ENCODE measurements at regions not wholly inside any gene's neighbourhood (a gene's known extent, or its start where the extent isn't known, plus 50 kb on each side); places are given as distances from the start of the nearest gene placed in this dataset.

GRCh38 chr14:37729218-37729617, 133.8 kb downstream of the TTC6 start:
- no peak for TF ChIP-seq CTCF (IDR thresholded peaks at IDR 0.05; ENCODE audit: insufficient read depth, low read length, poor library complexity, severe bottlenecking)
- no peak for TF ChIP-seq EZH2phosphoT487 (conservative IDR thresholded peaks at IDR 0.05; ENCODE audit: low read length)
